GM19452 (cell line): ENCODE measurements at regions not wholly inside any gene's neighbourhood (a gene's known extent, or its start where the extent isn't known, plus 50 kb on each side); places are given as distances from the start of the nearest gene placed in this dataset.
"Not testable (repeated sequence)": the region's sequence is repeated elsewhere in the genome, so short reads cannot be mapped to it uniquely, and the experiment has no call there.

Source experiments
- ATAC-seq: cut with Tn5 transposase; IDR thresholded peaks from one replicate; pipeline ENCODE4 v1.9.1; 2021; ENCODE audit not compliant: unreplicated experiment

GRCh38 chr3:157858821-157859220, 247.4 kb downstream of the SHOX2 start:
- ATAC-seq = no peak

- ATAC-seq = no peak
These were observed 248.8 kb downstream of the SHOX2 start for GRCh38 chr3:157857440-157857839.

GRCh38 chr3:157856078-157856939, 249.9 kb downstream of the SHOX2 start:
- no peak for ATAC-seq

GRCh38 chr3:157845839-157846238, 260.4 kb downstream of the SHOX2 start:
- ATAC-seq = not testable (repeated sequence)

GRCh38 chr3:157844800-157845565, 261.2 kb downstream of the SHOX2 start:
- ATAC-seq = no peak

- no peak for ATAC-seq
These were observed 262.0 kb downstream of the SHOX2 start for GRCh38 chr3:157844216-157844615.

GRCh38 chr3:157841029-157841428, 265.2 kb downstream of the SHOX2 start:
- ATAC-seq = no peak

- ATAC-seq = no peak
These were observed 265.7 kb downstream of the SHOX2 start for GRCh38 chr3:157840564-157840963.

- ATAC-seq = no peak
These were observed 267.8 kb downstream of the SHOX2 start for GRCh38 chr3:157838457-157838856.

- ATAC-seq = no peak
These were observed 268.9 kb downstream of the SHOX2 start for GRCh38 chr3:157837336-157837735.

GRCh38 chr3:157836022-157836421, 270.2 kb downstream of the SHOX2 start:
- ATAC-seq = no peak

GRCh38 chr3:157832588-157832987, 273.6 kb downstream of the SHOX2 start:
- ATAC-seq = no peak

- no peak for ATAC-seq
These were observed 275.5 kb downstream of the SHOX2 start for GRCh38 chr3:157830556-157831236.

- no peak for ATAC-seq
These were observed 276.4 kb downstream of the SHOX2 start for GRCh38 chr3:157829786-157830185.

GRCh38 chr3:157824281-157824680, 281.9 kb downstream of the SHOX2 start:
- no peak for ATAC-seq

- no peak for ATAC-seq
These were observed 283.2 kb downstream of the SHOX2 start for GRCh38 chr3:157823050-157823449.

- no peak for ATAC-seq
These were observed 286.1 kb downstream of the SHOX2 start for GRCh38 chr3:157820157-157820517.

- no peak for ATAC-seq
These were observed 286.7 kb downstream of the SHOX2 start for GRCh38 chr3:157819270-157820156.

- ATAC-seq = no peak
These were observed 289.3 kb downstream of the SHOX2 start for GRCh38 chr3:157816896-157817295.

GRCh38 chr3:157816296-157816695, 289.9 kb downstream of the SHOX2 start:
- ATAC-seq = no peak

- ATAC-seq = no peak
These were observed 290.5 kb downstream of the SHOX2 start for GRCh38 chr3:157815739-157816138.
